CD4-positive, alpha-beta T cell treated with Interleukin-15 for 4 hours (primary cell): ENCODE measurements at regions not wholly inside any gene's neighbourhood (a gene's known extent, or its start where the extent isn't known, plus 50 kb on each side); places are given as distances from the start of the nearest gene placed in this dataset.

Experiments used
- DNase-seq: peaks from one replicate; pipeline ENCODE4 v3.0.0-alpha.2; 2020; ENCODE audit warnings: low spot score

DNA sequence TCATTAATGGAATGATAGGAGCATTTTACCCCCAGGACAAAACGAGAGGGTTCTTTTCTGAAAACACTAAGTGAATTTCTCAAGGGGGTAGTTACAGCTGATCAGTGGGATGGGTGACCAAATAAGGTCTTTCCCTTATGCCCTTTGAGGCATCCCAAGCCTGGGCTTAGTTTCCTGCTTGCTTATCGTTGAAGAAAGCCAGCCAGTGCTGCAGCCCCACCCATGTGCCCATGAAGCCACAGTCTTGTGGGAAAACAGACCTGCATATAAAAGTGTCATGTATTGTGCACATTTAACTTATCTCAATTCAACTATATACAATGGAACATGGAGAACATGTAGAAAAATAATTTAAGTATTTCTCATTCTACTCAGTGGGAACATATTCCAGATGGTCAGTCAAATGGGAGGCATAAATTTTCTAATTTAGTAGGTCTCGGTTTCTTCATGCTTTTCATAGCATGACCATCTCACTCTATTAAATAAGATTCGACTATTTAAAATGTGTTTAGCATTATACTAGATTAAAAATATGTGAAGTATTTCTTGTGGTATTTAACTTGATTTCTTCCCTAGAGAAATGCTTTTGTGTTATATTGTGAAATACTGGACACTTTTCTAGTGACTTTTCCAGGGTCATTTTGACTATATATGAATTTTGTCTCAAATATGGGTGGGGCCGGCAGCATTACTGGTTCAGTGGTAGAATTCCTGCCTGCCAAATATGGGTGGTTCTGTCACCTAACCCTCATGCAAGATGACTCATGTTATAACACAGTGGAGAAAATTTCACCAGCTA is 189.7 kb upstream of the SGCD start:
- DNase-seq: no peak

DNA sequence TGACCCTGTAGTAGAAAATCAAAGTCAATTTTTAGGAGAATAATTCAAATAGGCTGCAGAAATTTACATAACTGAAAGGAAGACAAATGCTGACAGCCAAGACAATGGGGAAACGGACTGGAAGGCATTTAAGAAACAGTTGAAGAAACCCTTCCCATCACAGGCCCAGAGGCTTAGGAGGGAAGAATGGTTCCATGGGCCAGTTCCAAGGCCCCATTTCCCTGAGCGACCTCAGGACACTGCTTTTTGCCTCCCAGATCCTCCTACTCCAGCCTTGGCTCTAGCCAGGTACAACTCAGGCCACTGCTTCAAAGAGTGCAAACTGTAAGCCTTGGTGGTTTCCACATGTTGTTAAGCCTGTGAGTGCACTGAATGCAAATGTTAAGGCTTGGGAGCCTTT is 184.1 kb upstream of the SGCD start:
- no peak for DNase-seq

DNA sequence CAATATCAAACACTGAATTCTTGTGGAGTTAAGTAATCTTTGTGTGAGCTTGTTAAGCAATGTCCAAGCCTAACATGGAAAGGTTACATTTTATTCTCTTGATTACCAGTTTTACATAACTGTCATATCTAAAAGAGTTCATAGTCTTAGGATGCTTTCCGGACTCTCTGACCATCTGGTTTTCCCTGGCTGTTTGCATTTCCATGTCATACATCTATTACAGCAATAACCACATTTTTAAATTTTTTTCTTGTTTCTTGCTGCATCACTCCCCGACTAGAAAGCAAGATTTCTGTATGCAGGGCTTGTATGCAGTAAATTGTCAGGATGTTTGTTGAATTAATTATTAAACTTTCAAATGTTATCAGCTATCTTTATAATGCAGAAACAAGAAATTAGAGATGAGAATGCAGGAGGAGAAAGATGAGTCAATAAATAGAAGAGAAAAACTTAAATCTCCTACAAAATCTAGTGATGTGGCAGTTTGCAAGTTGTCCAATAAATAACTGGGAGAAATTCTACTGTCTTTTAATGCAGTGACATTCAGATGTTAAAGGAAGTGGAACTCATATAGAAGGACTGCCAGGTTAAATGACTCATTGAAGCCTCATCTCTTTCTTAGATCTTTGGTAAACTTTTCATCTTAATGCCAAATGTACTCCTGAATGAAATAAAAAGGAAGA is 179.6 kb upstream of the SGCD start:
- no peak for DNase-seq

DNA sequence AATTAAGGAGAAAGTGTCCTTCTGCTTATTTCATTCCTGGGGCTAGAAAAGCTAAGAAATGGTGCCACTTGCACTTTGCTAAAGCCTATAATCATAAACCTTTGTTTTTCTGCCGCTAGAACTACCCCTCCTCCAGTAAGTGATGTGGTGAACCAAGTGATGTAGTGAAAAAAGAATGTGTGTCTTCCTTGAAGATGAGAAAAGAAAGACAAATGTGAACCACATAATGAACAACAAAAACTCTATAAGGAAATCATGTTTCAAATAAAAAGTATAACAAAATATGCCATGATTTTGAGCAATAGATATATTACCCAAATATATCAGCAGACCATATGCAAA is 179.0 kb upstream of the SGCD start:
- no peak for DNase-seq

DNA sequence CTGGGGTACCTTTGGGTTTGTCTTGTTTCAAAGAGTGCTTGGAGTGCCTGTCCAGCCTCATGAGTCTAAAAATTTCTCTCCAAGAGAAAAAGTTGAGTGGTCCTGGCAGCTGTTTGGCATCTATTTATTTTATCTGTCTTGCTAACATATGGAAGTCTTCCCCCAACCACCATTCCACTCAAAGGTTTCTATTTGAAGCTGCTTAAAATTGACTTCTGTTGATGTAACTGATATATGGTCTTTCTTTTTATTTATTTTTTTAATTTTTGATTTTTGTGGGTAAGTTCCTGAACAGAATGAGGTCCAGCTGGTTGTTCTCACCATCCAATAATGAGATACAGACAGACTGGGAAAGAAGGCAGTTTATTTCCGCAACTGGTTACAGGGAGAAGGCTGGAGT is 178.7 kb upstream of the SGCD start:
- no peak for DNase-seq

DNA sequence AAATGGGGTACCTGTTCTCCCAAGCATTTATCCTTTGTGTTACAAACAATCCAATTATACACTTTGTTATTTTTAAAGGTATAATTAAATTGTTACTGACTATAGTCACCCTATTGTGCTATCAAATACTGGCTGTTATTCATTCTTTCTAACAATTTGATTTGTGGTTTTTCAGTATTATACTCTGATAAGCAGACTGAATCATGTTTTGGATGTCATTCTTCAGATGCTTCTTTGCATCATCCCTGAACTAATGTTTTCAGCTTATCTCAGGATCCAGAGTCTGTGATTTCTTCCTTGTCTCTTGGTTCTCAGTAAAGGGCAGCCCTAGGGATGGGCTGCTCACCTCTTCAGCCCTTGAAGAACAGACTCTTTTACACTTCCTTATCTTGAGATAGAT is 177.8 kb upstream of the SGCD start:
- no peak for DNase-seq

DNA sequence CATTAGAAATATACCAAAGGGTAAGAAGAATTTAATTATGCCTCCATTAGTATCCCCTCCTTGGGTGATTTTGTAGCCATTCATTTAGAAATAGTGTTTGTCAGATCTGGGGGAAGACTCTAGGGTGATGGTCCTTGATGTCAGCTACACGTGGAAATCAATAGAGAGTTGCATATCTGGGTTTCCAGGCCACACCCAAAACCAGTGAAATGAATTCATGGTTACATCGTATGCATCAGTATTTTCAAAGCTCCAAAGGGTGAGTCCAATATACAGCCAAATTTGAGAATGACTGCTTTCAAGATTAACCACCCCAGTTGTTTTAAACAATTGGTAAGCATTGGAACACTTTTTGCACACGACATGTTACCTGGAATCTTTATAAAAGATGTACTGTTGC is 173.4 kb upstream of the SGCD start:
- DNase-seq: no peak

DNA sequence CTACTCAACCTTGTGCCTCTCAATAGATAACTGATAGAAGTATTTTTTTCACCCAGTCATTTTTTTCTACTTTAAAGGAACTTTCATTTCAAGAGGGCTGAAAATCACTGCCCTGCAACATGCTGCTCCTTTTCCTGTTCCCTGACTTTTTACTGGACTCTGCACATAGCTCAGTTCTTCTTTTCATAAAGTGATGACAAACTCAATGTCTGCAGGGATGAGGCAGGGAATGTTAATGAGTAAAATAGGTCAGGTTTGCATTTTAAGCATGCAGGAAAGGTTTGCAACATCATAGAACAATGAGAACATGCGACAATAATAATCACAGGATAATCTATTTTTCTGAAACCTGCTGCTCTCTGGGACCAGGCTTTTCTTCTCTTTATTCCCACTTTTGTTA is 172.2 kb upstream of the SGCD start:
- no peak for DNase-seq

DNA sequence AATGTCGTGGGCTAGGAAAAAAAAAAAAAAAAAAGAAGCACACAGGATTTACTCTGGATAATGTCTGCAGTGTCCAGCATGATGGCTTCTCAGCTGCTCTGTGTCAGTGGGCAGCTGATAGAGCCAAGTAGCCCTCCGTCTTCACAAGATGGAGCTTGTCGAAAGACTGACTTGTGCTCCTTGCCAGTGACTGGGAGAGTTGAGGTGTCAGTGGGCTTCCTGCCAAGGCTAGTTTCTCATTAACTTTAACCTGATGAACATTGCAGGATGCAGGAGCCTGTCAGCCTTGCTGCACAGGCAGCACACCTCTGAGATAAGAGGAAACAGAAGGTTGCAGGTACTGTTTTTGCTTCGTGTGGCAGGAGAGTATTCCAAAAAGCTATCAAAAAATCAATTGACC is 171.4 kb upstream of the SGCD start:
- DNase-seq: no peak

DNA sequence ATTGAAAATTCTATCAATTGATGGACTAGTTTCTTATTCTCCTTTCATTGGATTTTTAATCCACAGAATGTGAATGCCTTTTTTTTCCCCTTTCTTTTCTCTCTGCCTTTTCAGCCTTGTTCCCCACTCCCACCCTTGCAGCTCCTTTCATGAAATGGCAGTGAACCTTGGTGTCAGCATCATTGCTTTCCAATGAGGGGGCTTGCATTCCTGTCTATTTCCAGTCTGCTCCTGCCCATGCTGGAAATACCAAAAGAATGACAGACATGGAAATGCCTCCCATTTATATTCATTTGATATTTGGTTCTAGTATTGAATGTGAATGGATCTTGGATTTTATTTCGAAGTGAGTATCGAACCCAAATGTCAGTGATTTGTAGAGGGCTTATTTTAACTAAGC is 162.7 kb upstream of the SGCD start:
- DNase-seq: no peak

DNA sequence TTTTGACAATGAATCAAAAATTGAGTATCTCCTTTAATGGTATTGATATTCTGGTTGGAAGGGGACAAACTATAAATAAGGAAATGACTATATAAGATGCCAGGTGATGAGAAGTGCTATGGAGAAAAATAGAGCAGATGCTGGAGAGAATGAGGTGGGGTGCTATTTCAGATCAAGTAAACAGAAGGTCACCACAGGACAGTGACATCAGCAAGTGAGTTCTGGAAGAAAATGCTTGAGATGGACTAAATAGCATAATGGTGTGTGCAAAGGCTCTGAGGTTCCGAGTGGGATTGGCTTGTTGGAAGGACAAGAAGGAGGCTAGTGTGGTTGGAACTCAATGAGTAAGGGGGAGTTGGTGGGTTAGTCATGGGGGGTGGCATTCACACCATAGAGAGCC is 157.5 kb upstream of the SGCD start:
- DNase-seq: no peak

DNA sequence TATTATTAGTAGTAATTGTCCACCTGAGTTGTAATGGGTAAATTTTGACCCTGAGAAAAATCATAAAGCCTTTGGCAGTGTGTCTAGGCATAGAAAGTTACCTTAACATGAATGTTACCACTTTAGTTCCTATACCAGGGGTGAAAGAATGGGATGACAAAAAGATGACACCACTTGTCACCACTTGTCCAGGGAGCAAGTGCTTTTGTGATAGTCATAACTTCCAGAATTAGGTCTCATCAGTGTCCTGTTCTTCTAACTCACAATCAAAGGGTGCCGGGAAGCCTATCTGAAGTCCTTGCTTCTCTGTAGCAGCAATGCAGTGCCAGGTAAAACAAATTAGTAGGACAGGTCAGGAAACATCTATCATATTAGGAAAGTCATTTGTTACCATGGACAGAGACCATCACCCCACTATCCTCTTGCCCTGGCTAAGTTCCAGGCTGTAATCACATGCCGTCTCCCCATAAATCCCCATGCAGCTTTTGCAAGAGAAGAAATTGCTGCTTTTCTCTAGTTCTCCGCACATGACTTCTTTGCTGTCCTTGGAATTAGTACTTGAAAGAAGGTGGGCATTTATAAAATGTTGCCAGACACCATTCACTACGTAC is 156.5 kb upstream of the SGCD start:
- DNase-seq: no peak

DNA sequence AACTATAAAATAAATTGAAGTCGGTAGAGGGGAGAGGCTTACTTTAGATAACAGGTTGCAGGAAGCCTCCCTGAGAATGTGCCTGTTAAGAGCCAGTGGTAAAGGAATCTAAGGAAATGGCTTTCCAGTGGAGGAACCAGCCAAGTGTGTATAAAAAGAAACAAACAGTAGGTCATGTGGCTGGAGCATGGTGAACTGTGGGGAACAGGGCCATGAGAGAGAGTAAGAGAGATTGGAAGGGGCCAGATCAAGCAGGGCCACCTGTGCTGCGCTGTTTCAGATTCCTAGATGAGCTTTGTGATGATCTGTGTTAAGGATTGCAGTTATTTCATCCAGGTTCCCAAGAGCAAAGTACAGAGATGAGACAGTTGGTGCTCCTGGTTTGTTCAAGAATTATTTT is 152.7 kb upstream of the SGCD start:
- DNase-seq: no peak

DNA sequence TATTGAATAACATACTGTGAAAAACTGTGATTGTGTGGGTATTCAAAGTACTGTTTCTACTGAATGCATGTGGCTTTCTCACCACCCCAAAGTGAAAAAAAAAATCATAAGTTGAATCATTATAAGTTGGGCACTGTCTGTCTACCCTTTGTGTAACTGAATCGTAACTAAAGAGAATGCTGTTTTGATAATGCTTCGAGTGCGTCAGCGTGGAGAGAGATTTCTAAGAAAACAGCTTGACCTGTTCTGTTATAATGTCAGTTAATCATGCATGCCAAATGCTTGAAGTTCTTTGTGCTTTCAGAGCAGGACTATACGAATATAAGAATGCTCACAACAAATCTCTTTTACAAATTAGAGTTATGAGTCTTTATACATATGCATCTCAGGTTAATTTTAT is 148.8 kb upstream of the SGCD start:
- DNase-seq: no peak

DNA sequence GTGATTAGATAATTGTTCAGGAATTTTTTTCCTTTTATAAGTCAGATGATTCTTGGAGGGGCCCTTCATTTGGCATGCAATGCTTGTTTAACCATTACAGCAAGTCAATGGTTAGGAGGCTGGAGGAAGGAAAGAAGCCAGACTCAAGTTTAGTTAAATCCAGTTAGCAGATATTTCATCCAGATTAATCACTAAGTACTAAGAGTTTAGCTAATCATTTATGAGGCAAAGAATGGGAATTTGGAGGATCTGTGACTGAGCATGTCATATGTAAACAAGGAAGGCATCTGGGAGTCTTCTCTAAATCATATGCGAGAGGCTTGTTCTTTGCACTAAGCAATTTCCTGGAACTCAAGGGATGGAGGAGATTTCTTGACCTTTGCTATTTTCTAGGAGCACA is 145.3 kb upstream of the SGCD start:
- DNase-seq: no peak

DNA sequence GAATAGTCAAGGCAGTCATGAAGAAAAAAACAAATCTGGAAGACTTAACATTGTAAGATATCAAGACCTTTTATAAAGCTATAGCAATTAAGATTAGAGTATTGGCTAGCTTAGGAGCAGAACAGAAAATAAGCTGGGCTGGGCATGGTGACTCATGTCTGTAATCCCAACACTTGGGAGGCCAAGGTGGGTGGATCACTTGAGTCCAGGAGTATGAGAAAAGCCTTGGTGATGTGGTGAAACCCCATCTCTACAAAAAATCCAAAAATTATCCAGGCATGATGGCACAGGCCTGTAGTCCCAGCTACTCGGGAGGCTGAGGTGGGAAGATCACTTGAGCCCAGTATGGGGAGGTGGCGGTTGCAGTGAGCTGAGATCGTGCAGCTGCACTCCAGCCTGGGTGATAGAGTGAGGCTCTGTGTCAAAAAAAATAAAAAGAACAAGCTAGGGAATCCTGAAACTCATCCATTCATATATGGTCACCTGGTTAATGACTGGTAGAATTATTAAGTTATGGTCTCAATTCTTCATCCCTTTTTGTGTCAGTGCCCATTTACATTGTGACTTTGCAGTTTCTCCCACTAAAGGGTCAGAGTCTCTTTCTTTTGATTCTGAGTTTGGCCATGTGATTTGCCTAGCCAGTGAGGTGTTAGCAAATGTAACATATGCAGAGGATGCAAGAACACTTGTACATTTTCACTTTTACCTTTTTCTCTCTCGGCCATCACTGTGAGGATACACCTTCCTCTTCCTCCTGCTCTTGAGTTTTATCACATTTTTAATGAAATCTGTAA is 144.6 kb upstream of the SGCD start:
- DNase-seq: no peak

DNA sequence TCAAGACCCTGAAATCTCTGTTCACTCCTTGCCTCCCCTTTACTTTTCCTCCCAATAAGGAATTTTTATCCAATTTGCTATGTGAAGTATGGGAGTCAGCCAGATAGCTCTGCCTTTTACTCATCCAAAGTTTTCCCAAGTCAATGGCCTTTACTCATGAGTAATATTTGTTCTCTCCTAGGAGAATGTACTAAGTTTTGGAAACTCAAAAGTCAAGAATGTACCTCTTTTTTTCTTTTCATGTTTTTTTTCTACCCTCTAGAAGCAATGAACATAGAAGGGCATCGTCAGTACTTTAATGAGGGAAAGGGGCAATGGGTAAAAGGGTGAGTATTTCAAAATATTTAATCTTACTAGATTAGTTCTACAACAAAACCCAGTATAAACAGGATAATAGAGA is 140.2 kb upstream of the SGCD start:
- no peak for DNase-seq

DNA sequence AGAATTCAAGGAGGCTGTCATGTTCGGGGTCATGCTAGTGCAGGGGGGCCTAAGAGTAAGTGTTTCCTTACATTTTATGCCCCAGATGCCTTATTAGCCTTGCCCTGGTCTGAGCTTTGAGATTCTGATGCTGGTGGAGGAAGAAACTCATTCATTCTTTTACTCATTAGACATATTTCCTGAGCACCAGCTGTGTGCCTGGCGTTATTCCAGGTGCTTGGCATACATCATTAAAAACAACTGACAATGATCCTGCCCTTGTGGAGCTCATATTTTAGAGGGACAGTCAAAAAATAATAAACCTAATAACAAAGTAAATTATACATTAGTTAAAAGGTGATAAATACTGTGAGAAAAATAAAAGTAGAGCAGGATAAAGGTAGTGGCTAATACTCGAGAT is 138.9 kb upstream of the SGCD start:
- no peak for DNase-seq

DNA sequence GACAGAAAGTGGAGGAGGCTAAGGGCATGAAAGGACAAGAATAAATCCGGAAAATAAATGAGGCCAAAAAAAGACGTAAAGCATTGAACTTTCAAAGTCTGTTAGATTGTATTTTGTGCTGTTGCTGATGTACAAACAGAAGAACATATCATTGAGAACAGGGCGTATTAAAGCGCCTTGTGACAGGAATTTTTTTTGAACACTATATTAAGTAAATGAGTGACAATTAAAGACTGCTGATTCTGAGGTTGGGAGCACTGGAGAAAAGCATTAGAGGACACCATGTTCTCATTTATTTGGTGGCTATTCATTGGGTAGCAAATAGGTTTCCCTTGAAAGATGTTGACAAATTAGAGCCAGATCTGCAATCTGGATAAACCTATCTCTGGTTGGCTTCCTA is 137.3 kb upstream of the SGCD start:
- no peak for DNase-seq

DNA sequence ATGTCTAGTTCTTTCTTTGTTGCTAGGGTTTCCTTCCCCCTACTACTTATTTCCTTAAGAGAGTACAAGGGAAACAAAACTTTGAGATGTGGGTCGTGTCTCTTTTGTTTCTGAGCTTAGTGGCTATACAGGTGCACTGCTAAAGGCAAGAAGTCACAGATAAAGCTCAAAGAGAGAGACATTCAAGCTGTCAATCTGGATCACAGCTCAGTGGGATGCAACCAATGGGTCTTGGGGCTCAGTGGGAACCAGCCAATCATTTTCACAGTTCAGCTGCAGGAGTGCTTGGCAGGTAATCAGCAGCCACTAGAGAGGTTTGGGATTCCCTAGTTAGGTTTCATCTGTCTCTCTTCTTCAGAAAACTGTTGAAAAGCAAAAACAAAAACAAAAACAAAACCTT is 135.4 kb upstream of the SGCD start:
- DNase-seq: no peak

DNA sequence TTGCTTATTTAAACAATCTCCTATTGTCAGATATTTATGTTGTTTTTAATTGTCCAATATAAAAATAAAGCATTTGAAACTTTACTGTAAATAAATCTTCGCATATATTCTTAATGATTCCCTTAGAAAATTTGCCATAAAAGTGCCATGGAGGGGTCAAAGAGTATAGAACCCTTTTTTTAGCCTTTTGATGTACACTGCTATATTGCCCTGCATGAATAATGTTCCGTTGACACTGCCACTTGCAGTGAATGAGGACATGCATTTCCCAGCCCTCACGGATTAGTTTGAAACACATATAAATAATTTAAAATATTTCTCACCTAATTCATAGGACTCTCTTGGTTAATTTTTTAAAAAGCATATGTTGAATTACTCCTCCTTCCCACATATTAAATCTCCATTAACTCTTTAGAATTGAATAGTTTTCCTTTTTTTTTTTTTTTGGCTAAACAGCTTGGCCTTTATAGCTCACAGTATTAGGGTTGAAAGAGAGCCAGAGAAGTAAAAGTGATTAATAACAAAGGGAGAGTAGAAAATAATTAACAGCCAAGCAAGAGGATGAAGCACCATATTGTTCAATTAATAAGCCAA is 129.8 kb upstream of the SGCD start:
- no peak for DNase-seq

DNA sequence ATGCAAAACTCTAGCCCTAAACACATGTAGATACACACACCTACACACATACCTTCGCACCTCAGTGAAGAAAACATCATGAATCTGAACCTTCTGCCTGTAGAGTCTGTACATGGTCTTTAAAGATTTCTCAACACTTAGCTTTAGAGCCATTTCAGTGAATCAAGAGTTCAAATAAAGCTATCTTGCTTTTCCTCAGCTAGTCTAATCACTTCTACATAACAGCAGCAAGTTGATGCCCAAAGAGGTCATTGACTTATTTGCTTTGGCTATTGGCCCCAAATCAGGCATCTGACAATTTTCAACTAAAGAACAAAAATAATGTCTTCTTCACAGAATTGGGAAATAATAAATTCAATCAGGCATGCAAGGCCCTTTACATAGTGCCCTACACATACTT is 127.9 kb upstream of the SGCD start:
- DNase-seq: no peak
